Chondrocyte (in vitro differentiated cells): ENCODE measurements at regions not wholly inside any gene's neighbourhood (a gene's known extent, or its start where the extent isn't known, plus 50 kb on each side); places are given as distances from the start of the nearest gene placed in this dataset.

Source experiments
- DNase-seq: peaks from one replicate; pipeline ENCODE4 v3.0.0; 2021; ENCODE audit warnings: mixed read lengths, low spot score
- H3K27ac Mint-ChIP-seq: one replicate; pipeline ENCODE4 v1.8.0; 2021; ENCODE audit warnings: mild to moderate bottlenecking, moderate library complexity, mixed read lengths; ENCODE audit not compliant: unreplicated experiment
- H3K27me3 Mint-ChIP-seq: 2 replicates; pipeline ENCODE4 v1.8.0; 2021; ENCODE audit warnings: low read depth, mixed read lengths
- H3K36me3 Mint-ChIP-seq: 2 replicates; pipeline ENCODE4 v1.8.0; 2021; ENCODE audit warnings: low read depth, mixed read lengths
- H3K4me1 Mint-ChIP-seq: 2 replicates; pipeline ENCODE4 v1.8.0; 2021; ENCODE audit warnings: low read depth, mild to moderate bottlenecking, mixed read lengths
- H3K4me3 Mint-ChIP-seq: one replicate; pipeline ENCODE4 v1.8.0; 2021; ENCODE audit warnings: mild to moderate bottlenecking, moderate library complexity, mixed read lengths; ENCODE audit not compliant: unreplicated experiment
- H3K9me3 Mint-ChIP-seq: 2 replicates; pipeline ENCODE4 v1.8.0; 2021; ENCODE audit warnings: low read depth, mixed read lengths
- TF ChIP-seq, protein P1 (sequence below): fragments of 200-600 bp; sonication (generic); IDR thresholded peaks from 2 replicates; pipeline ENCODE4 v1.5.0; 2021; ENCODE audit warnings: antibody characterized with exemption, mild to moderate bottlenecking, moderate library complexity

DNA sequence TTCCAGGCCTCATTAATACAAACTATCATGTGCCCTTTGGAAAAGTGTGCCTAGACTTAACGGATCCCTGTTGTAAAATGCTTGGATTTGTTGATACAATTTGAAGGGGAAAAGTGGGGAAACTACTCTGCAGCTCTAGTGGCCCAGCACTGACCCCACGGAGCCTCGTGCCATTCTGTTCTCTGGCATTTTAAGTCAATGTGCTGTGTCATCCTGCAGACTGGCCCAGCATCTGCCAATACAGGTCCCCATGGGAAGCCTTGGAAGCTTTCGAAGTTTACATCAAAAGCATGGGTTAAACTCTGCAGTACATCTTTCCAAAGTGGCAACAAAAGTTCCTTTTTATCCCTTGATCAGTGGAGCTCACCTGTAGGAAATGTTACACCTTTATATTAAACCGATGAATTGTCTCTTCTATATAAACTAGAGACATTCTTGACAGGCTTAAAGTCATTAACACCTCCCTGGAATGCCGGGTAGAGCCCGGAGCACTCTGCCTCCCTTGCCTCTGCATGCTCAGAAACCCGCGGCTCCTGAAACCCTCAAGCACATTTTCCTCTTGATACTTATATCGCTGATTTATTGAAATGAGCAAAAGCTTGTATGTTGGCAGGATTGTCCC is 596.0 kb upstream of the ADAMTS16 start:
- TF ChIP-seq, protein P1, sequence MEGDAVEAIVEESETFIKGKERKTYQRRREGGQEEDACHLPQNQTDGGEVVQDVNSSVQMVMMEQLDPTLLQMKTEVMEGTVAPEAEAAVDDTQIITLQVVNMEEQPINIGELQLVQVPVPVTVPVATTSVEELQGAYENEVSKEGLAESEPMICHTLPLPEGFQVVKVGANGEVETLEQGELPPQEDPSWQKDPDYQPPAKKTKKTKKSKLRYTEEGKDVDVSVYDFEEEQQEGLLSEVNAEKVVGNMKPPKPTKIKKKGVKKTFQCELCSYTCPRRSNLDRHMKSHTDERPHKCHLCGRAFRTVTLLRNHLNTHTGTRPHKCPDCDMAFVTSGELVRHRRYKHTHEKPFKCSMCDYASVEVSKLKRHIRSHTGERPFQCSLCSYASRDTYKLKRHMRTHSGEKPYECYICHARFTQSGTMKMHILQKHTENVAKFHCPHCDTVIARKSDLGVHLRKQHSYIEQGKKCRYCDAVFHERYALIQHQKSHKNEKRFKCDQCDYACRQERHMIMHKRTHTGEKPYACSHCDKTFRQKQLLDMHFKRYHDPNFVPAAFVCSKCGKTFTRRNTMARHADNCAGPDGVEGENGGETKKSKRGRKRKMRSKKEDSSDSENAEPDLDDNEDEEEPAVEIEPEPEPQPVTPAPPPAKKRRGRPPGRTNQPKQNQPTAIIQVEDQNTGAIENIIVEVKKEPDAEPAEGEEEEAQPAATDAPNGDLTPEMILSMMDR, result no peak
- Mint-ChIP-seq H3K36me3 (no peaks in the 10 kb centered on the region), H3K27ac (no peak overlapping the region), H3K4me1 (peaks cover 6% of the 10 kb centered on the region), H3K4me3 (no peak overlapping the region), H3K9me3 (no peaks in the 10 kb centered on the region), H3K27me3 (peaks cover 9% of the 10 kb centered on the region)
- DNase-seq, result no peak

DNA sequence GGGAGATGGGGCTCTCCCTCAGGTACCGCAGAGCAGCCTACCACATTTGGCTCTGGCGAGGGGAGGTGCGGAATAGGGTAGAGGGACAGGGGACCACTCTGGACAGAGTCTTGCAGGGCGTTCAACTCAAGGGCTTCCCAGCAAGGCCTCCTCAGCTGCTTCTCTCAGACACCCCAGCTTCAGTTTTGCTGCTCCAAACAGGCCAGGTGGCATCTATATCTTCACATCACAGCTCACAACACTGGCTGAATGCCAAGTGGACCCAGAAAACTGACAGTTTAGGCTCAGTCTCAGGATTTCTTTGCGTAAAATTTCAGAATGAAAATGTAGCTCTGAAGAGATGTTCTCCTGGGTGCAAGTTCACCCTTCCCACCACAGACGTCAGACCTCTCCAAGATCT is 592.6 kb upstream of the ADAMTS16 start:
- no peaks in the 10 kb centered on the region for H3K36me3 Mint-ChIP-seq
- H3K27ac Mint-ChIP-seq, result no peak overlapping the region
- H3K27me3 Mint-ChIP-seq, result peaks cover 8% of the 10 kb centered on the region
- H3K4me3 Mint-ChIP-seq, result no peak overlapping the region
- no peaks in the 10 kb centered on the region for H3K9me3 Mint-ChIP-seq
- peaks cover 6% of the 10 kb centered on the region for H3K4me1 Mint-ChIP-seq
- no peak for DNase-seq
- TF ChIP-seq, protein P1, result no peak

DNA sequence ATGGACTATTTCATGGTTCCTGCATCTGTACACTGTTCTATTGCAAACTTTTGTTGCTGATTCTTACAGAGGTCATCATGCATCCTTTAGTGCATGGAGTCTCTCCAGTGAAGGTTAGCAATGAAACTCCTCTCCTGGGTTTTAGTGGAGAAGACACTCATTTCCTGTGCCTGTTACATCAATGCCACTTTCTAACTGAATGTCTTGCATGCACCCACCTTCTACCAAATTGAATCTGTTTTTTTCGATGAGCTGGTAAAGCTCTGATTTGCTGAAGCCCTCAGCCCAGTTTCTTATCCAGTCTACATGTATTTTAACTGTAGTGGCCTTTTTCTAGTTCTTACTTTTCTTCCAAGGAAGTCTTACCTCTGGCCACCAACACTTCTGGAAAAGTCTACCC is 591.8 kb upstream of the ADAMTS16 start:
- no peaks in the 10 kb centered on the region for H3K9me3 Mint-ChIP-seq
- no peak for DNase-seq
- TF ChIP-seq, protein P1, result no peak

DNA sequence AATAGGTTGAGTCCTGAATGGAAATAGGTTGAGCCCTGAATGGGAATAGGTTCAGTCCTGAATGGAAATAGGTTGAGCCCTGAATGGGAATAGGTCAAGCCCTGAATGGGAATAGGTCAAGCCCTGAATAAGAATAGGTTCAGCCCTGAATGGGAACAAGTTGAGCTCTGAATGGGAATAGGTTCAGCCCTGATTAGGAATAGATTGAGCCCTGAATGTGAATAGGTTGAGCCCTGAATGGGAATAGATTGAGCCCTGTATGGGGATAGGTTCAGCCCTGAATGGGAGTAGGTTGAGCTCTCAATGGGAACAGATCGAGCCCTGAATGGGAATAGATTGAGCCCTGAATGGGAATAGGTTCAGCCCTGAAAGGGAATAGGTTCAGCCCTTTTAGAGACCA is 590.8 kb upstream of the ADAMTS16 start:
- no peaks in the 10 kb centered on the region for H3K9me3 Mint-ChIP-seq
- TF ChIP-seq, protein P1, result no peak
- no peak for DNase-seq
- peaks cover 6% of the 10 kb centered on the region for H3K27me3 Mint-ChIP-seq
- H3K4me3 Mint-ChIP-seq, result no peak overlapping the region
- no peak overlapping the region for H3K27ac Mint-ChIP-seq
- H3K4me1 Mint-ChIP-seq, result peaks cover 14% of the 10 kb centered on the region
- H3K36me3 Mint-ChIP-seq, result no peaks in the 10 kb centered on the region

More for the DNA sequence above, 591.8 kb upstream of the ADAMTS16 start:
- Mint-ChIP-seq H3K4me3 (no peak overlapping the region), H3K27me3 (peaks cover 7% of the 10 kb centered on the region), H3K36me3 (no peaks in the 10 kb centered on the region), H3K27ac (no peak overlapping the region), H3K4me1 (peaks cover 6% of the 10 kb centered on the region)

DNA sequence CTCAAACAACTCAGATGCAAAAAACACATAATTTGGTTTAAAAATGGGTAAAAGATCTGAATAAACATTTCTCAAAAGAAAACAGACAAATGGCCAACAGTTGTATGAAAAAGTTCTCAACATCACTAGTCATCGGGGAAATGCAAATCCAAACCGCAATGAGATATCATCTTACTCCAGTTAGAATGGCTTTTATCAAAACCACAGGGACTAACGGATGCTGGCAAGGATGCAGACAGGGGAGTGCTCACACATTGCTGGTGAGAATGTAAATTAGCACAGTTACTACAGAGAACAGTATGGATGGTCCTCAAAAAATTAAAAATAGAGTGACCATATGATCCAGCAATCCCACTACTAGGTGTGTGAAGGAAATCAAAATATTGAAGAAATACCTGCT is 589.1 kb upstream of the ADAMTS16 start:
- TF ChIP-seq, protein P1, result no peak
- DNase-seq, result no peak
- Mint-ChIP-seq H3K4me3 (no peak overlapping the region), H3K27ac (no peak overlapping the region), H3K9me3 (no peaks in the 10 kb centered on the region), H3K4me1 (peaks cover 15% of the 10 kb centered on the region), H3K36me3 (no peaks in the 10 kb centered on the region), H3K27me3 (no peaks in the 10 kb centered on the region)
